IMR-90 (cell line): ENCODE measurements at regions not wholly inside any gene's neighbourhood (a gene's known extent, or its start where the extent isn't known, plus 50 kb on each side); places are given as distances from the start of the nearest gene placed in this dataset.

ENCODE experiments used
- ATAC-seq: fragments of 200-7000 bp; cut with Tn5 transposase; 2 replicates; pipeline ENCODE4 v1.9.1; 2020; ENCODE audit warnings: low read depth, mild to moderate bottlenecking, moderate library complexity
- BruUV-seq: library from RNA; stranded (reverse); fragments of 400-500 nt; replicated peaks from 2 replicates; lab custom pipeline; 2021; lab: Mats Ljungman, UMichigan
- CTCF ChIA-PET: fragments of 300-600 bp; formaldehyde crosslinking; extraction: SDS; loops from one replicate; lab custom pipeline; 2021; ENCODE audit warnings: antibody characterized with exemption; lab: Yijun Ruan, JAX
- POLR2A ChIA-PET: fragments of 300-600 bp; sonication (Branson Sonifier 250); formaldehyde crosslinking; loops from one replicate; lab custom pipeline; 2022; ENCODE audit warnings: antibody characterized with exemption; ENCODE audit not compliant: unreplicated experiment; lab: Charles Lee
- DNase-seq: peaks from one replicate; pipeline ENCODE4 v3.0.0; 2013
- H2AFZ ChIP-seq: replicated peaks from 2 replicates; pipeline ENCODE3; 2013; ENCODE audit warnings: low read length, mild to moderate bottlenecking; ENCODE audit not compliant: poor library complexity
- H2AK5ac ChIP-seq: 2 replicates; pipeline ENCODE4 v1.6.1; 2013; ENCODE audit warnings: low read depth, low read length, inconsistent platforms
- H2AK9ac ChIP-seq: replicated peaks from 2 replicates; pipeline ENCODE3; 2013; ENCODE audit warnings: mild to moderate bottlenecking, low read depth, low read length, moderate library complexity; ENCODE audit not compliant: poor library complexity
- H2BK120ac ChIP-seq: 2 replicates; pipeline ENCODE4 v1.6.1; 2013; ENCODE audit warnings: low read depth, low read length, inconsistent platforms
- H2BK15ac ChIP-seq: 3 replicates; pipeline ENCODE4 v1.6.1; 2013; ENCODE audit warnings: low read depth, low read length, inconsistent platforms
- H2BK20ac ChIP-seq: 2 replicates; pipeline ENCODE4 v1.6.1; 2013; ENCODE audit warnings: low read depth, mild to moderate bottlenecking, inconsistent platforms, low read length, moderate library complexity
- H2BK5ac ChIP-seq: 2 replicates; pipeline ENCODE4 v1.6.1; 2013; ENCODE audit warnings: mild to moderate bottlenecking, low read depth, low read length, inconsistent platforms; ENCODE audit not compliant: poor library complexity, severe bottlenecking
- H3K14ac ChIP-seq: replicated peaks from 2 replicates; pipeline ENCODE4 v1.6.1; 2013; ENCODE audit warnings: low read depth, low read length, inconsistent platforms
- H3K18ac ChIP-seq: 2 replicates; pipeline ENCODE4 v1.6.1; 2013; ENCODE audit warnings: low read depth, low read length, control low read depth
- H3K23ac ChIP-seq: 2 replicates; pipeline ENCODE4 v1.6.1; 2013; ENCODE audit warnings: low read depth, low read length, inconsistent platforms
- H3K27ac ChIP-seq: 2 replicates; pipeline ENCODE4 v1.5.1; 2013; ENCODE audit warnings: mild to moderate bottlenecking, control low read depth, low read length; ENCODE audit not compliant: insufficient read depth
- H3K27me3 ChIP-seq: 2 replicates; pipeline ENCODE4 v1.6.1; 2013; ENCODE audit warnings: low read length; ENCODE audit not compliant: control insufficient read depth, insufficient read depth
- H3K36me3 ChIP-seq: 2 replicates; pipeline ENCODE4 v1.6.1; 2013; ENCODE audit warnings: low read length, mixed read lengths; ENCODE audit not compliant: control insufficient read depth, insufficient read depth
- H3K4ac ChIP-seq: 2 replicates; pipeline ENCODE4 v1.6.1; 2013; ENCODE audit warnings: low read depth, low read length, inconsistent platforms
- H3K4me1 ChIP-seq: 2 replicates; pipeline ENCODE4 v1.6.1; 2013; ENCODE audit warnings: low read length, mixed read lengths; ENCODE audit not compliant: control insufficient read depth, insufficient read depth
- H3K4me2 ChIP-seq: 2 replicates; pipeline ENCODE4 v1.6.1; 2013; ENCODE audit warnings: low read depth, mild to moderate bottlenecking, control low read depth, low read length, moderate library complexity
- H3K4me3 ChIP-seq: 2 replicates; pipeline ENCODE4 v1.5.1; 2013; ENCODE audit warnings: low read depth, mild to moderate bottlenecking, control low read depth, low read length, moderate library complexity; ENCODE audit not compliant: insufficient read depth
- H3K56ac ChIP-seq: 2 replicates; pipeline ENCODE4 v1.6.1; 2013; ENCODE audit warnings: low read length, inconsistent platforms; ENCODE audit not compliant: insufficient read depth; ENCODE audit errors: extremely low read depth
- H3K79me1 ChIP-seq, 2 experiments: 2 replicates each; pipeline ENCODE4 v1.6.1; 2013; ENCODE audit warnings: low read length in 2 of 2, inconsistent platforms in 1 of 2, low read depth in 1 of 2
- H3K9ac ChIP-seq: 2 replicates; pipeline ENCODE4 v1.6.1; 2013; ENCODE audit warnings: low read depth, low read length, control low read depth
- H3K9me1 ChIP-seq: 2 replicates; pipeline ENCODE4 v1.6.1; 2013; ENCODE audit warnings: low read length, inconsistent platforms; ENCODE audit not compliant: insufficient read depth
- H3K9me3 ChIP-seq: 2 replicates; pipeline ENCODE4 v1.6.1; 2013; ENCODE audit warnings: low read length; ENCODE audit not compliant: control insufficient read depth, insufficient read depth
- H4K20me1 ChIP-seq: 2 replicates; pipeline ENCODE4 v1.6.1; 2013; ENCODE audit warnings: low read length, inconsistent platforms; ENCODE audit not compliant: insufficient read depth
- H4K5ac ChIP-seq: 2 replicates; pipeline ENCODE4 v1.6.1; 2013; ENCODE audit warnings: mild to moderate bottlenecking, low read depth, low read length, control low read depth
- H4K8ac ChIP-seq, 2 experiments: 2 replicates each; pipeline ENCODE4 v1.6.1; 2013; ENCODE audit warnings: low read depth in 2 of 2, low read length in 2 of 2, control low read depth in 1 of 2, inconsistent platforms in 1 of 2
- H4K91ac ChIP-seq: 2 replicates; pipeline ENCODE4 v1.6.1; 2013; ENCODE audit warnings: low read depth, low read length, inconsistent platforms; ENCODE audit not compliant: insufficient read depth
- BHLHE40 ChIP-seq: fragments of 150-350 bp; IDR thresholded peaks from 2 replicates; pipeline ENCODE4 v1.6.1; 2016; ENCODE audit warnings: mild to moderate bottlenecking, low read depth, low read length
- CEBPB ChIP-seq: IDR thresholded peaks from 2 replicates; pipeline ENCODE4 v1.6.1; 2012; ENCODE audit warnings: low read depth, low read length, improper control_type of control experiment
- CHD1 ChIP-seq: IDR thresholded peaks from 2 replicates; pipeline ENCODE4 v1.6.1; 2012; ENCODE audit warnings: low read depth, low read length, improper control_type of control experiment
- CTCF ChIP-seq: conservative IDR thresholded peaks from 2 replicates; pipeline ENCODE4 v1.5.1; 2012; ENCODE audit warnings: mild to moderate bottlenecking, low read depth, low read length, improper control_type of control experiment
- ELK1 ChIP-seq: fragments of 150-350 bp; IDR thresholded peaks from 2 replicates; pipeline ENCODE4 v1.6.1; 2016; ENCODE audit warnings: low read depth, mild to moderate bottlenecking, low read length, moderate library complexity, borderline replicate concordance
- FOS ChIP-seq: fragments of 150-350 bp; IDR thresholded peaks from 2 replicates; pipeline ENCODE4 v1.6.1; 2016; ENCODE audit warnings: low read depth, low read length
- MAFK ChIP-seq: IDR thresholded peaks from 2 replicates; pipeline ENCODE4 v1.6.1; 2012; ENCODE audit warnings: low read depth, low read length, improper control_type of control experiment
- MAZ ChIP-seq: IDR thresholded peaks from 2 replicates; pipeline ENCODE4 v1.6.1; 2012; ENCODE audit warnings: low read depth, mild to moderate bottlenecking, low read length, improper control_type of control experiment, moderate library complexity, borderline replicate concordance
- MXI1 ChIP-seq: IDR thresholded peaks from 2 replicates; pipeline ENCODE4 v1.6.1; 2012; ENCODE audit warnings: low read depth, mild to moderate bottlenecking, low read length, moderate library complexity, borderline replicate concordance
- NFE2L2 ChIP-seq: fragments of 150-350 bp; IDR thresholded peaks from 2 replicates; pipeline ENCODE4 v1.6.1; 2016; ENCODE audit warnings: low read depth, mild to moderate bottlenecking, low read length
- POLR2A ChIP-seq: IDR thresholded peaks from 2 replicates; pipeline ENCODE4 v1.6.1; 2012; ENCODE audit warnings: mild to moderate bottlenecking, low read depth, low read length
- RAD21 ChIP-seq: IDR thresholded peaks from 2 replicates; pipeline ENCODE4 v1.6.1; 2012; ENCODE audit warnings: low read length, improper control_type of control experiment
- RCOR1 ChIP-seq: IDR thresholded peaks from 2 replicates; pipeline ENCODE4 v1.6.1; 2012; ENCODE audit warnings: mild to moderate bottlenecking, low read length, improper control_type of control experiment; ENCODE audit not compliant: insufficient replicate concordance
- RFX5 ChIP-seq: IDR thresholded peaks from 2 replicates; pipeline ENCODE4 v1.8.0; 2012; ENCODE audit warnings: low read depth, mild to moderate bottlenecking, low read length, moderate library complexity
- SMC3 ChIP-seq: fragments of 150-350 bp; IDR thresholded peaks from 2 replicates; pipeline ENCODE4 v1.6.1; 2016; ENCODE audit warnings: low read depth, mild to moderate bottlenecking, antibody characterized with exemption, low read length, moderate library complexity
- USF2 ChIP-seq: fragments of 150-350 bp; IDR thresholded peaks from 2 replicates; pipeline ENCODE4 v1.6.1; 2017; ENCODE audit warnings: mild to moderate bottlenecking, antibody characterized with exemption, low read length, low read depth
- WGBS, 2 experiments: methylation state at CpG; one replicate each; pipeline versions ENCODE4 v1.1.5 to v1.1.7; 2013; ENCODE audit warnings: missing lambda C conversion rate in 2 of 2; ENCODE audit not compliant: insufficient read length in 1 of 2; ENCODE audit errors: extremely low coverage in 2 of 2; 5-methylcytosine and 5-hydroxymethylcytosine counted together
- dilution Hi-C: fragments of 300-500 bp; cut with HindIII; formaldehyde crosslinking; loops from one replicate; pipeline ENCODE4 v1.14.3; 2018; ENCODE audit warnings: low sequenced_read_pairs; ENCODE audit not compliant: unreplicated experiment
- in situ Hi-C: fragments of 300-500 bp; cut with MboI; formaldehyde crosslinking; loops from 3 replicates; pipeline ENCODE4 v1.14.3; 2019; ENCODE audit warnings: low sequenced_read_pairs, inconsistent platforms, mixed read lengths
- intact Hi-C: fragments of 100-400 bp; cut with micrococcal nuclease; formaldehyde crosslinking; loops from 2 replicates; pipeline ENCODE4 v1.10.0; 2022

GRCh38 chr19:34825212-34825611 lies 52.2 kb upstream of the ZNF599 start:
- no peak overlapping the region for H2AFZ ChIP-seq
- H2BK15ac ChIP-seq, result no peak overlapping the region
- no peak overlapping the region for H4K5ac ChIP-seq
- BruUV-seq, result no TSS peak
- WGBS, 2 experiments, result 59% methylated on average over 9 of the region's 10 CpGs; no CpG with 5 or more reads in 1 of the 2 experiments
- no peak overlapping the region for H3K4me2 ChIP-seq
- H4K20me1 ChIP-seq, result no peaks in the 10 kb centered on the region
- H3K79me1 ChIP-seq, result no peaks in the 10 kb centered on the region
- H4K8ac ChIP-seq, result no peak overlapping the region
- TF ChIP-seq MAFK (no peak), ELK1 (no peak), RAD21 (no peak), RFX5 (no peak), SMC3 (no peak), CEBPB (no peak), BHLHE40 (no peak), CHD1 (no peak), RCOR1 (no peak), POLR2A (no peak), FOS (no peak), NFE2L2 (no peak), MAZ (no peak), USF2 (no peak), MXI1 (no peak), CTCF (no peak)
- H4K91ac ChIP-seq, result no peak overlapping the region
- H3K9ac ChIP-seq, result no peak overlapping the region
- POLR2A ChIA-PET, result no interaction called here
- no peaks in the 10 kb centered on the region for H3K9me3 ChIP-seq
- H3K4me1 ChIP-seq, result no peaks in the 10 kb centered on the region
- no peak overlapping the region for H2BK120ac ChIP-seq
- no peak overlapping the region for H2AK9ac ChIP-seq
- intact Hi-C loops, result no loop called here
- H3K9me1 ChIP-seq, result no peaks in the 10 kb centered on the region
- ATAC-seq, result no peak
- CTCF ChIA-PET, result no interaction called here
- H3K18ac ChIP-seq, result no peak overlapping the region
- in situ Hi-C loops, result no loop called here
- H2BK20ac ChIP-seq, result no peak overlapping the region
- H3K27me3 ChIP-seq, result no peaks in the 10 kb centered on the region
- no peak for DNase-seq
- no peak overlapping the region for H3K14ac ChIP-seq
- no peak overlapping the region for H3K27ac ChIP-seq
- no peak overlapping the region for H3K56ac ChIP-seq
- no peaks in the 10 kb centered on the region for H3K36me3 ChIP-seq
- no peak overlapping the region for H2AK5ac ChIP-seq
- H3K4ac ChIP-seq, result no peak overlapping the region
- no peak overlapping the region for H2BK5ac ChIP-seq
- no peak overlapping the region for H3K23ac ChIP-seq
- H3K4me3 ChIP-seq, result no peak overlapping the region
- dilution Hi-C loops, result no loop called here
